Posterior vena cava (tissue), 2 donors: ENCODE measurements at regions not wholly inside any gene's neighbourhood (a gene's known extent, or its start where the extent isn't known, plus 50 kb on each side); places are given as distances from the start of the nearest gene placed in this dataset.
"Not testable (repeated sequence)": the region's sequence is repeated elsewhere in the genome, so short reads cannot be mapped to it uniquely, and the experiment has no call there.

Experiments
- DNase-seq: peaks from one replicate; pipeline ENCODE4 v3.0.0-alpha.2; 2020; ENCODE audit warnings: low spot score
- intact Hi-C, 2 donors: fragments of 100-400 bp; cut with DNase I; formaldehyde crosslinking; loops; one replicate each; pipeline versions ENCODE4 v1.14.1 to v1.14.2; 2022 to 2023
- donor health status: DM: yes; HTN: yes; CAD: no.
- donor health status: DM: yes; HTN: yes; CAD: no.

DNA sequence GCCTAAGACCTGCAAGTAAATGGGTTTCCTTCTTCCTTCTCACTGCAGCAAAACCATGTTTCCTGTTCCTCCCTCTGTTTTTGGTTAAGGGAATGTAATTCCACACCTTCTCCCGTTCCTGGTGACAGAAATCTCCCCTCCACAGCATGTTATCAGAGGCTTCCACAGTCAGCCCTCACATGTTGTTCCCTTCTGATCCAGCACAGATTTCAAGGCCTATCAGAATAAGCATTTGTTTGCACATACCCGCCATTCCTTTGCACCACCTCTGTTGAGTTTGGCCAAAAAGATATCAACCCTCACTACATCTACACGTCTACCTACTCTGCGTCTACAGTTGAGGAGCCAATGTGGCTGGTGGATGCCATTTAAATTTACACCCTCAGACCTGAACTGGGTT is 113.9 kb upstream of the GRM7 start:
- DNase-seq: no peak
- intact Hi-C loops: no loop called here

GRCh38 chr3:6750782-6751181 is 110.1 kb upstream of the GRM7 start:
- intact Hi-C loops: no loop called here
- no peak for DNase-seq

- intact Hi-C loops: no loop called here
These were observed 107.4 kb upstream of the GRM7 start for GRCh38 chr3:6753536-6753935.

DNA sequence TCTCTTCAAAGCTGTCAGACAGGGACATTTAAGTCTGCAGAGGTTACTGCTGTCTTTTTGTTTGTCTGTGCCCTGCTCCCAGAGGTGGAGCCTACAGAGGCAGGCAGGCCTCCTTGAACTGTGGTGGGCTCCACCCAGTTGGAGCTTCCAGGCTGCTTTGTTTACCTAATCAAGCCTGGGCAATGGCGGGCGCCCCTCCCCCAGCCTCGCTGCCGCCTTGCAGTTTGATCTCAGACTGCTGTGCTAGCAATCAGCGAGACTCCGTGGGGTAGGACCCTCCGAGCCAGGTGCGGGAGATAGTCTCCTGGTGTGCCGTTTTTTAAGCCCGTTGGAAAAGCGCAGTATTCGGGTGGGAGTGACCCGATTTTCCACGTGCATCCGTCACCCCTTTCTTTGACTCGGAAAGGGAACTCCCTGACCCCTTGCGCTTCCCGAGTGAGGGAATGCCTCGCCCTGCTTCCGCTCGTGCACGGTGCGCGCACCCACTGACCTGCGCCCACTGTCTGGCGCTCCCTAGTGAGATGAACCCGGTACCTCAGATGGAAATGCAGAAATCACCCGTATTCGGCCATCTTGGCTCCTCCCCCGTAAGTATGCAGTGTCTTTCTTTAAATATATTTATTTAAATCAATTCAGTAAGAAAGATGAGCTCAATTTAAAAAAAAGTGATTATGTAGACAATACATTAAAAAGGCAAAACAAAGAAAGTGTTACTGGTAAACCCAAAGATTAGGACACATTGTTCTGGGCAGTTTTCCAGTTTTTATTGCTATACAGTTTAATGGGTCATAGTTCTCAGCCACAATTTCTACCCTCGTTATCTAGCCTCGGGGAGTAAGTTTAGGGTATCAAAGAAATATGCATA is 91.2 kb upstream of the GRM7 start:
- intact Hi-C loops: not testable (repeated sequence)

More at GRCh38 chr3:6753536-6753935, 107.4 kb upstream of the GRM7 start:
- no peak for DNase-seq

DNA sequence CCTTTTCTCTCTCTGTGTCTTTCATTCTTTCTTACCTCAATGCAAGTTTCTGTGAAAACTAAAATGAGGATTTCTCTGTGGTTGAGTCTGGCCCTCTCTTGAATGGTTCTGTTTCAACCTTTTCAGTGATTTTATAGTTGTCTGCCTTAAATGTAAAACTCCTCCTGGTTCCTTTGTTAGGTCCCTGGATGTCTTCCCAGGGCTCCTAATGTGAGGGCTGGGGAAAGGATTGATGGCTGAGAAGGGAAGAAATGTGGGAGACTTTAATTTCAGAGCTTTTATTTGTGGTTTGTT is 90.6 kb upstream of the GRM7 start:
- intact Hi-C loops: no loop called here
- no peak for DNase-seq

More for the DNA sequence above, 91.2 kb upstream of the GRM7 start:
- DNase-seq: not testable (repeated sequence)

DNA sequence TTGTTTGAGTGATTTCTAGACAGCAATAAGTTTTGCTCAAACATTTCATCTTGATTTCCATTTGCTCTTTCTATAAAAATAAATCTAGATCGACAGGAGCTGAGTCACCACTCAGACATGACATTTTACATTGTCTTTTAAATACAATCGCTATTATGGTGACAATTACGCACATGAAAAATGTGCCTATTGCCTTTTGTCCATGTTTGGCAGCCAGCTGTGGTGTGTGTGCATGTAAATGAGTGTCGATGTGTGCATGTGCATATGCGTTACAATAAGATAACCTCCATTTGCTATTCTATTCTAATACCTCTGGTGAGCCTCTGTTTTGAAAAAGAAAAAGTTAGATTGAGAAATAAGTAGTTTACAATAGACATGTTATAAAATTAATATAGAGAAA is 89.7 kb upstream of the GRM7 start:
- intact Hi-C loops: no loop called here
- no peak for DNase-seq

DNA sequence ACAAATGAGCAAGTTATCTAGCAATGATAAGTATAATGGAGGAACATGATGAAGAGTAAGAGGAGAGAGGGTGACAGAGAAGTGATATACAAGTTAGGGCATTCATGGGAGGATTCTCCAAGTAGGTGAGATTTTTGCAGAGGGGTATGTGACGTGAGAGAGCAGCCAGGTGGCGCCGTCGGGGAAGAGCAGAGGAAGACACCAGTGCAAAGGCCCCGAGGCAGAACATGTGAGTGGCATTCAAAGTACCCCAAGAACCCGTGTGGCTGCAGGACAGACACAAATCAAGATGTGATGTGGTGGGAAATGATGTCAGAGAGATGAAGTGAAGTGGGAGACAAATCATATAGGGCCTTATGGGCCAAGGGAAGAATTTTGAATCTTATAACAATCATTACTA is 81.8 kb upstream of the GRM7 start:
- no peak for DNase-seq
- intact Hi-C loops: no loop called here

GRCh38 chr3:6781092-6781491 is 79.8 kb upstream of the GRM7 start:
- intact Hi-C loops: no loop called here
- DNase-seq: no peak

DNA sequence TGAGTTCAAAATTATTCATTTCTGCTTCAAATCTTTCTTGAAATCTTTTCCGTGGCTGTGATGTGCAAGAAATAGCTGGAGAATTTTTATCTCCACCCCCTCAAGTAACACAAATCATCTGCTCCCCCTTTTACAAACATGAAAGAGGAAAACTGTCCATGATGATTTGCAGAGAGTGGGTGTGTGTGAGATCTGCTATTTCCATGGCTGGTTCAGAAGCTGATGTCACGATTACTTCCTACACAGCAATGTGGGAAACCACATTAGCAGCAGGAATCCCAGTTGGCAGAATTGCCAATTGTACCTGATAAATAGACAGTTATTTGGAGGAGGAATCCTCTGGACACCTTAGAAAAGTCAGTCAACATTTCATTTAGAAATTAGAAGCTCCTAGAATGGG is 75.2 kb upstream of the GRM7 start:
- intact Hi-C loops: no loop called here
- no peak for DNase-seq

DNA sequence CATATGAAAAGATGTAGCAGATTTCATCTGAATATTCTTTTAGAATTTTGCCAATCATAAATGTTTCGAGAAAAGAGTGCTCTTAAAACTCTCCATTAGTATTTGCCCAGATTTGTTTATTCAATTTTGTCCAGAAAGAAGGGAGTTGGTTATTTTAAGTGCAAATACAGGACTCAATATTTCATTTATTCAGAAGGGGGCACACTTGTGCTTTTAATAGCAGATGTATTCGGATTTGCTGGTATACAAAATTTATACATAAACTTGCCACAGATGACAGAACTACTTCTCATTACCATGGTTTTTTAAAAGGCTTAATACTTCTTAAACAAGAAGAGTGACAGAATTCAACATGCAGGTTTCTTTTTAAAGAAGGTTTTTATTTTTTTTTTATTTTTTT is 69.8 kb upstream of the GRM7 start:
- intact Hi-C loops: no loop called here

DNA sequence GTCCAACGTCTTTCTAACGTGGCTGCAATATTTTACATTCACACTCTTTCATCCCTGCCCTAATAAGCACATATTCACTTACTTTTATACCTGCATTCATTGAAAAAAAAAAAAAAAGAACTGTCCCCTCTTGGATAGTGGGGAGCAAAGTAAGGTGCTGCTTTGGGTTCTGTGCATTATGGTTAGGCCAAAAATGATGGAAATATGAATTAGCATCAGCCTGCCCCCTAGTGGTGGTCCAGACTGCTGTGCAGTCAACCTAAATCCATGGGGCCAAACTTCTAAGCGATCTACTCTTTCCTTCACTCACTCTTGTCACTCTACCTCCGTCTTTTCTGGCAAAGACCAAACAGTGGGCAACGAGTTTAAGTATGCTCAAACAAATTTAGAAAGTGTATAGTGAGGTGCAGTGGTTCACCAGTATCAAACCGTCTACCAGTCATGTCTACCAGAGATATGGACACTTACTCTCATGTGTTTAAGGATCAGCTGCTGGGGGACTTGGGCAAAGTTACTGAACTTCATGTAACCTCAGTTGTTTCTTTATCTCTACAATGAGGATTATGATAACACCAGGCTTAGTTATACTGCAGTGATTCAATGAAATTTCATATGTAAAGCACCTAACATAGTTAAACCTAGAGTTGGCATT is 61.5 kb upstream of the GRM7 start:
- DNase-seq: no peak
- intact Hi-C loops: no loop called here

More for the DNA sequence above, 69.8 kb upstream of the GRM7 start:
- DNase-seq: no peak

DNA sequence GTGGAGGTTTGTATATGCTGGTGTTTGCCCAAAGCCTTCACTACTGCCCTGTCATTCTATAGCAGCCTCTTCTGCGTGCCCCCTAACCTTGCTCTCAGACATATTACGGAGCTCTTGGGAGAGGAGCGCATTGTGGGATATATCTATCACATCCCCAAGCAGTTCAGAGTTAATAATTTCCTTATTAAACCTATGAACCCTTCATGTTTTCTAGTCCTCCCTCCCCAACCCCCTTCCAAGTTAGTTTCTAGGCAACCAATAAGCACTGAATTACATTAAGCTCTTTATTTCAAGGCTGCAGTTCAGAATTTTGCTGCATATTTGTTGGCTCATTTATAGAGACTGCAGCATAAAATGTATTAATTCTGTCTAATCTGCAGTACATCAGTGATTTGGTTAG is 57.3 kb upstream of the GRM7 start:
- no peak for DNase-seq
- intact Hi-C loops: no loop called here

DNA sequence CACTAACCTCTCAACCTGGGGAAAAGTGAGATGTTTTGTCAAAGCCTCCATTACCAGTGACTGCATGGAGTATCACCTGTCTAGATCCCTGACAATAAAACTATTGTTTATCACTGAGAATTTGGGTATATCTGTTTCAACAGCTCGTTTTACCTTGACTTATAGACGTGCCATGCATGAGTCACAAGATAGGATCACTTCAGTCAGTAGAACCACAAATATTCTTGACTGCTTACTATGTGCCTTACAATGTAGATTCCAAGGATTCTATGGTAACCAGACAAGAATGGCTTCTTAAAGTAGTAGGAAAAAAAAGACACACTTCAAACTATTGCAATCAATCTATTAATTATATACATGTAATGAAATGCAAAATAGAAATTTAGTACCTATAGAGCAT is 55.7 kb upstream of the GRM7 start:
- intact Hi-C loops: no loop called here
- no peak for DNase-seq

GRCh38 chr3:6806991-6807390 is 53.9 kb upstream of the GRM7 start:
- DNase-seq: no peak
- intact Hi-C loops: no loop called here

DNA sequence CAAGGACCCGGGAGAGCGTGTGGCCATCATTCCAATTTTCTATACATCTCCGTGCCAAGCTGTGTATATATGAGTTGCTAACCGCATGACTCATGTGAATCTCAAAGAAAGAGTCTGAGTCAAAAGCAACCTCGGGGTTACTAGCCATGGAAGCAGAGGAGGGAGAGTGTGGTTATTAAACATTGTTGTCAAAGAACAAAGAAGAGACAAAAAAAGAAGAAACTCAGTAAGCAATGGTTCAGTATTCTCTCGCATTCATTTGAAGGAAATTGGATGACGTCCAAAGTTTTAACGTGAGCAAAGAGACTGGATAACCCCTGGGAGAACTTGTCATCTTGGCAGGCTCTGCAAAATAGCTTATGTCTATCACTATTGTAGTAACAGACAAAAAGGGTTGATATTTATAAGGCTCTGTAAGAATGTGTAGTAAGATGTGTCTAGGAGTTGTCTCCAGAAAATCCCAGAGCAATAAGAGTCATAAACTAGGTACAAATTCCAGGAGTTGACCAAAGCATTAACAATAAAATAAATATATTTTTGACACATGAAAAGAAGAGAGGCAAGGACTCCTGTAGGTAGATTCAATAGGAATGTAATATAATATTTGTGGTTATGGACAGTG is 52.8 kb upstream of the GRM7 start:
- intact Hi-C loops: no loop called here
- DNase-seq: no peak

GRCh38 chr3:6809349-6809748 is 51.6 kb upstream of the GRM7 start:
- intact Hi-C loops: no loop called here

More at GRCh38 chr3:6809349-6809748, 51.6 kb upstream of the GRM7 start:
- no peak for DNase-seq
